Muscle of leg (tissue), 3 donors: ENCODE measurements at regions not wholly inside any gene's neighbourhood (a gene's known extent, or its start where the extent isn't known, plus 50 kb on each side); places are given as distances from the start of the nearest gene placed in this dataset.
A peak's percentile ranks its signal among the peaks of the same experiment; 100 is the strongest.

ENCODE experiments used
- DNase-seq: peaks from one replicate; pipeline ENCODE4 v3.0.0; 2013
- H3K27ac ChIP-seq: one replicate; pipeline ENCODE4 v1.5.1; 2013; ENCODE audit warnings: mild to moderate bottlenecking, low read length, control low read depth
- H3K27me3 ChIP-seq: one replicate; pipeline ENCODE4 v1.6.1; 2013; ENCODE audit warnings: low read length; ENCODE audit not compliant: control insufficient read depth, insufficient read depth
- H3K36me3 ChIP-seq: one replicate; pipeline ENCODE4 v1.6.1; 2013; ENCODE audit warnings: low read length; ENCODE audit not compliant: control insufficient read depth, insufficient read depth
- H3K4me1 ChIP-seq: one replicate; pipeline ENCODE4 v1.6.1; 2013; ENCODE audit warnings: low read length; ENCODE audit not compliant: control insufficient read depth, insufficient read depth
- H3K4me3 ChIP-seq: one replicate; pipeline ENCODE4 v1.5.1; 2013; ENCODE audit warnings: low read length, control low read depth
- H3K9me3 ChIP-seq: replicated peaks from 2 replicates; pipeline ENCODE4 v1.6.1; 2013; ENCODE audit warnings: low read depth, low read length; ENCODE audit not compliant: control insufficient read depth
- WGBS: methylation state at CpG from one replicate; pipeline ENCODE4 v1.1.5; 2013; ENCODE audit warnings: missing lambda C conversion rate; ENCODE audit not compliant: insufficient coverage; 5-methylcytosine and 5-hydroxymethylcytosine counted together

GRCh38 chr3:35413483-35413882, 225.8 kb upstream of the ARPP21 start:
- WGBS = no CpG with 5 or more reads among the region's 1 CpG
- Histone ChIP-seq H3K9me3 (no peaks in the 10 kb centered on the region), H3K36me3 (no peaks in the 10 kb centered on the region), H3K4me1 (no peaks in the 10 kb centered on the region), H3K4me3 (no peak overlapping the region), H3K27me3 (no peaks in the 10 kb centered on the region), H3K27ac (no peak overlapping the region)
- no peak for DNase-seq

GRCh38 chr3:35417080-35417479, 222.2 kb upstream of the ARPP21 start:
- H3K4me1 ChIP-seq = no peaks in the 10 kb centered on the region
- WGBS = 20% methylated on average over 1 of the region's 2 CpGs
- no peaks in the 10 kb centered on the region for H3K36me3 ChIP-seq
- DNase-seq = no peak
- H3K9me3 ChIP-seq = no peaks in the 10 kb centered on the region
- H3K27ac ChIP-seq = no peak overlapping the region
- H3K27me3 ChIP-seq = no peaks in the 10 kb centered on the region
- H3K4me3 ChIP-seq = no peak overlapping the region

- Histone ChIP-seq H3K27me3 (no peaks in the 10 kb centered on the region), H3K4me3 (no peak overlapping the region), H3K27ac (no peak overlapping the region), H3K9me3 (no peaks in the 10 kb centered on the region), H3K36me3 (no peaks in the 10 kb centered on the region), H3K4me1 (no peaks in the 10 kb centered on the region)
- DNase-seq = no peak
- 100% methylated on average over 1 of the region's 1 CpG for WGBS
Measured at GRCh38 chr3:35422101-35422500, 217.2 kb upstream of the ARPP21 start.

GRCh38 chr3:35422836-35423601, 216.3 kb upstream of the ARPP21 start:
- no peaks in the 10 kb centered on the region for H3K27me3 ChIP-seq
- WGBS = 40% methylated on average over 1 of the region's 6 CpGs
- peak; percentile 36 for DNase-seq

GRCh38 chr3:35426366-35426958, 212.9 kb upstream of the ARPP21 start:
- 83% methylated on average over 1 of the region's 3 CpGs for WGBS
- no peak for DNase-seq
- no peaks in the 10 kb centered on the region for H3K27me3 ChIP-seq
- H3K4me1 ChIP-seq = no peaks in the 10 kb centered on the region
- H3K4me3 ChIP-seq = no peak overlapping the region
- H3K36me3 ChIP-seq = no peaks in the 10 kb centered on the region
- H3K27ac ChIP-seq = no peak overlapping the region
- no peaks in the 10 kb centered on the region for H3K9me3 ChIP-seq

More at GRCh38 chr3:35422836-35423601, 216.3 kb upstream of the ARPP21 start:
- no peak overlapping the region for H3K27ac ChIP-seq
- H3K9me3 ChIP-seq = no peaks in the 10 kb centered on the region
- no peak overlapping the region for H3K4me3 ChIP-seq
- H3K36me3 ChIP-seq = no peaks in the 10 kb centered on the region
- H3K4me1 ChIP-seq = no peaks in the 10 kb centered on the region

- no peak for DNase-seq
- Histone ChIP-seq H3K27me3 (no peaks in the 10 kb centered on the region), H3K36me3 (no peaks in the 10 kb centered on the region), H3K9me3 (no peaks in the 10 kb centered on the region), H3K4me3 (no peak overlapping the region), H3K4me1 (no peaks in the 10 kb centered on the region), H3K27ac (no peak overlapping the region)
- 67% methylated on average over 1 of the region's 1 CpG for WGBS
Measured at GRCh38 chr3:35437381-35437780, 201.9 kb upstream of the ARPP21 start.

GRCh38 chr3:35438101-35438500, 201.2 kb upstream of the ARPP21 start:
- Histone ChIP-seq H3K27ac (no peak overlapping the region), H3K27me3 (no peaks in the 10 kb centered on the region), H3K4me3 (no peak overlapping the region), H3K9me3 (no peaks in the 10 kb centered on the region), H3K4me1 (no peaks in the 10 kb centered on the region), H3K36me3 (no peaks in the 10 kb centered on the region)
- DNase-seq = no peak
- WGBS = no CpG with 5 or more reads among the region's 1 CpG

- DNase-seq = no peak
- H3K36me3 ChIP-seq = no peaks in the 10 kb centered on the region
- H3K4me3 ChIP-seq = no peak overlapping the region
- no peaks in the 10 kb centered on the region for H3K4me1 ChIP-seq
- no peak overlapping the region for H3K27ac ChIP-seq
- 95% methylated on average over 3 of the region's 5 CpGs for WGBS
- no peaks in the 10 kb centered on the region for H3K27me3 ChIP-seq
- H3K9me3 ChIP-seq = no peaks in the 10 kb centered on the region
Measured at GRCh38 chr3:35439663-35440062, 199.7 kb upstream of the ARPP21 start.

- DNase-seq = no peak
- Histone ChIP-seq H3K27ac (no peak overlapping the region), H3K36me3 (no peaks in the 10 kb centered on the region), H3K9me3 (no peaks in the 10 kb centered on the region), H3K27me3 (no peaks in the 10 kb centered on the region), H3K4me3 (no peak overlapping the region), H3K4me1 (no peaks in the 10 kb centered on the region)
Measured at GRCh38 chr3:35440826-35441225, 198.5 kb upstream of the ARPP21 start.

- Histone ChIP-seq H3K9me3 (no peaks in the 10 kb centered on the region), H3K4me1 (no peaks in the 10 kb centered on the region), H3K27me3 (no peaks in the 10 kb centered on the region), H3K4me3 (no peak overlapping the region), H3K36me3 (no peaks in the 10 kb centered on the region), H3K27ac (no peak overlapping the region)
- no peak for DNase-seq
- no CpG with 5 or more reads among the region's 2 CpGs for WGBS
Measured at GRCh38 chr3:35446896-35447295, 192.4 kb upstream of the ARPP21 start.
